SH-SY5Y (cell line): ENCODE measurements at regions not wholly inside any gene's neighbourhood (a gene's known extent, or its start where the extent isn't known, plus 50 kb on each side); places are given as distances from the start of the nearest gene placed in this dataset.

Experiments used
- GATA2 ChIP-seq: IDR thresholded peaks from 2 replicates; pipeline ENCODE4 v1.6.1; 2011; ENCODE audit warnings: mild to moderate bottlenecking, low read depth, low read length
- GATA3 ChIP-seq: IDR thresholded peaks from 2 replicates; pipeline ENCODE4 v1.6.1; 2011; ENCODE audit warnings: low read depth, mild to moderate bottlenecking, low read length, moderate library complexity

- TF ChIP-seq GATA2 (no peak), GATA3 (no peak)
Measured at GRCh38 chr2:234848578-234848977, 103.2 kb upstream of the SH3BP4 start.
